NOMO-1 (cell line): ENCODE measurements at regions not wholly inside any gene's neighbourhood (a gene's known extent, or its start where the extent isn't known, plus 50 kb on each side); places are given as distances from the start of the nearest gene placed in this dataset.
"Not testable (repeated sequence)": the region's sequence is repeated elsewhere in the genome, so short reads cannot be mapped to it uniquely, and the experiment has no call there.

Source experiments
- DNase-seq, 2 experiments: peaks; one replicate each; lab custom pipeline; 2025; ENCODE audit not compliant: unreplicated experiment in 2 of 2; lab: John Stamatoyannopoulos, UW

DNA sequence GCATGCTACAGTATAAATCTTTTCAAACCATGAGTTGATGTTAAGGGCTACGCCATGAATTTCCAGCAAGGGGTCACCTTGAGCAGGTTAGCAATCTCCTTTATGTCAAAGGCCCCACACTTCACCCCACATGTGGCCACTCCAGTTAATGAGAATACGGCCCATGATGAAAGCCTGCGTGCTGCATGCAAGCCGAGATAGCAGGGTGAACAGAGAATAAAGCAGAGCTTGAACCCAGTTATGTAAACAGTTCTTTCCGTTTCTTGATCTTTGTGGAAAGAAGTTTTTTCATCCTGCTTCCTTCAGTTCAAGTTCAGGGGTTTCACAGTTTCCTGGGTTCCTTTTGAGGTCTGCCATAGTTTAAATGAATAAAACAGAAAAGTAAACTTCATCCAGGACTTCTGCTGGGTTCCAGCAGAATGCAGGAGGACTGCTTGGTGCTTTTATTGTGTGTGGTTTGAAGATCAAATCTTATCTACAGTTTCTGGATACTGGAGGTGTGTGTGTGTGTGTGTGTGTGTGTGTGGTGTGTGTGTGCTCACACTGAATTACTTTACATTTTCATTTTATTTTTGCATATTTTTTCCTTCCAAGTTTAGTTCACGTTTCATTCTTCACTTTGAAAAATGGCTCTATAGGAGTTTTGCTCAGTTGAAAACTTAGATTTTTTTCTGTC is 87.1 kb downstream of the HMHB1 start:
- DNase-seq, result no peak

DNA sequence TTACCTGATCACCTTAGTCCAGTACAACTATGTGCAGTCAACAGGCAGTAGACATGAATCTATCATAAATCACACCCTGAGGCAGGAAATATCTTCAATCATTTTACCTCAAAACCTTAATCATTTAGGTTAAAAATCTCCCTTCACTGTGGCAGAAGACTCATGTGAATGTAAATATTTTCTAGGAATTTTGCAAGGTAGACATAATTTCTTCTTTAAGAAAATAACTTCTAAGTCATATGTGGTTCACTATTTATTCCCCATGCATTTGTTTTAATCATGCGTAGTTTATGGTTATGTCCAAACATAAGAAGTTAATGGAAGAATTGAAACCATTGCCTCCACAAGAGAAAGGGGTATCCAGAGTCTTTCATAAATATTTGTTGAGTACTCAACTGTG is 97.0 kb downstream of the HMHB1 start:
- DNase-seq, result no peak

DNA sequence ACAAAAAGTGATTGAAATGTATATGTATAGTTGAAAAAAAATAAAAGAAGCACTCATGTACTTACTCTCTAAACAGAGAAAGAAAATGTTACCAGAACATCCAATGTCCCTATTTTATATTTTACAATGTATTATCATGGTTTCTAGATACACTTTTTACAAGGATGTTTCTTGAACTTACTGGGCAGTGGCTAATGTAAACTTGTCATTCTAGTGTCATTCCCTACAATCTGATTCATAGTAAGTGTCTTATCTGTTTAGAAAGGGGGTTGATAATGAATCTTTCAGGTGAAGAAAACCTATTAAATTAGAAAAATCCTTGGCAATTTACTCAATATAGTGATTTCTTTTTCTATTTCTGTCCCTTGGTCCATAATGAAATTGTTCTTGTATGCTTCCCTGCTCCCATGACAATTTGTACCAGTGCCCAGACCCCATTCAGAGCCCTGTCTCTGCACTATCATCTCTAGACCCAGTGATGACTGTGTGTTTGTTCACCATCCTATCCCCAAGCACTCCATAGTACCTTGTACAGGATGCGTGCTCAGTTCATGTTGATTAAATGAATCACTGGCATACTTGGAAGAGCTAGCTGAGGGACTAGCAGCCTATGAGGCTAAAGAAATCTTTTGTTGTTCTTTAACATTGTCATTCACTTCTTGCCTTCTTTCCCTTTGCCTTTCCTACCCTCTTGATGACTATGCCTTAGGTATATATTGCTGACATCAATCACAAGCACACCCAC is 101.2 kb downstream of the HMHB1 start:
- no peak for DNase-seq

DNA sequence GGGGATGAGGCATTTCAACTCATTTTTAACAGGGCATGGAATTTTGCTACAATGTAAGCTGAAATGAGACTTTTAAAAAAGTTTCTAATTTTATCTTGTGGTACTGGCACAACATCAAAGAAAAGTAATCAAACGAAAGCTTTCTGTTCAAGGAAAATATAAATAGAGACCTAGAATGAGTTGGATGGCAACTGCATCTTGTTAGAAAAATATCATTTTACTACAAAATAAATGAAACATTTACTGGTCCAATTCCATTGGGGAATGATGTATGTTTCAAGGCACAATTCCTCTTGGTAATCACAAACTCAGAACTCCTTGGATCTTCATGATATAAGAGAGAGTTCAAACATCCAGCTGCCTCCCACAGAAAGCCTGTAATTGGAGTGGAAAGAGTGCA is 102.8 kb downstream of the HMHB1 start:
- no peak for DNase-seq

DNA sequence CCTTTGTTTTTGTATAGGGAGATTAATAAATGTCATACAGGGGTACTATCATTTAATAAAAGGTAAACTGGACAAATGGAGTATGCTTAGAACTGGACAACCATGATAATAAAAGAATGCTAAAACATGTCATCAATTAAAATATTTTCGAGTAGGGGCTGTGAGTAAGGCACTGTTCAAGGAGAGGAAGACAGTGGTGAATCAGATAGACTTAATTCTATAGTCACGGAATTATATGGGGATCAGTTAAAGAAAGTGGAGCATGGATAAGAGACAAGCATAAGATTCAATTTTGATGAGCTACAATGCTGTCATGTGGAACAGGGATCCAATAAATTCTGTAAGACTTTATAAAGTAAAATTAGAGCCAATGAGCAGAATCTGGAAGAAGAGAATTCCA is 104.5 kb downstream of the HMHB1 start:
- DNase-seq, result no peak

DNA sequence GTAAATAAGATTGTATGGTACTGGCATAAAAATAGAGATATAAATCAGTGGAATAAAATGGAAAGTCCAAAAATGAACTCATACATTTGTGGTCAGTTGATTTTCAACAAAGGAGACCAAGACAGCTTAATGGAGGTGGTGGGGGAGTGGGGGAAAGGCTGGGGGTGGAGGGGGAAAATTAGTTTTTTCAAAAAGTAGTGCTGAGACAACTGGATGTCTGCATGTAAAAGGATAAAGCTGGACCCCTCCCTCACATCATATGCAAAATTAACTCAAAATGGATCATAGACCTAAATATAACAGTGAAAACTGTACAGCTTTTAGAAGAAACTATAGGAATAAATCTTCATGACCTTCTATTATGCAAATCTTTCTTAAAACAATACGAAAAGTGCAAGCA is 107.0 kb downstream of the HMHB1 start:
- DNase-seq, result no peak

DNA sequence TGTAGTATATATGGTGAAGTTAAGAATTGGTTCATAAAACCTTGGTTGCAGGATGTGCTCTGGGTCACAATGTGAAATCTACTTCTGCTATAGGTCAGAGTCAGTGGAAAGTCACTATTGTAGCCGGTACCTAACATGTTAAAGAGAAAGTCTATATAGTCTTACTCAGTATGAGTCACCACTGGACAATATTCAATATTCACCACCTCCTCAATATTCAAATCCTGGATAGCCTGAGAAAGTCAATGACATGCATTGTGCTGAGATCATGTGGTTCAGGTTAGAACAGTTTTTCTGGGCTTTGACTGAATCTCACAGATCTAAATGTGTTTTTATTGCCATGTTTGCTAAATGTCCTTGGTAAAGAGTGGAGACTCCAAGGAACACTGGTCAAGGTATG is 108.8 kb downstream of the HMHB1 start:
- no peak for DNase-seq

DNA sequence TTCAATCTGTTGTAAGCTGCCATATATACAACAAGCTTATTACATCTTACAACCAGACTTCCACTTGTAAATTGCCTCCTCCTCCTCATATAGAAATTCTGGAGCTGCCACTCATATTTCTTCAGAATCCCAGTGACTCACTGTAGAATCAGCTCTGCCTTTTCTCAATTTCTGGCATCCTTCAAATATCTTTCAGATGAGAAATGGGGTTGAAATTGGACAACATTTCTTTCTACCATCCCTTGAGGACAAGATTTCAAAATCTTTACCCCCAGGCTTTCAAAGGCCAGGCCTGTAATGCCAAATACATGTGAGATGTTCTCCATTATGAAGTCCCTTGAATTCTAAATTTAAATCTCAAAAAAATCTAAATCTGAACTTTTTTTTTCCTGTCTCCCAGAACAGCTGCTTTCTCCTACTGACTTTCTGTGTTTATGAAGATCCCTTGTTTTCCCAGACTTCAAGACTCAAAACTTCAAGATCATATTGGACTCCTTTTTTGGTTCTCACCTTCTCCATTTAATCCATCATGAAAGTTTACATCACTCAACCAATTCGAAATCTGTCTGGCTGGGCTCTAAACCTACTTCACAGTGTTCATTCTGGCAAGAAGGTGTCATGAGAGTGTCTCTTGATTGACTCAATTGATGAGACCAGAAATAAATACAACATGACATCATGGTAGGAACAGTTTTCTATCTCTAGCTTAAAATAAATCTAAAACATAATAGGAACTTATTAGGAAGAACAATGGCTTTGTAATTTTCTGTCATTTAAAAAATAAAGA is 109.8 kb downstream of the HMHB1 start:
- no peak for DNase-seq

DNA sequence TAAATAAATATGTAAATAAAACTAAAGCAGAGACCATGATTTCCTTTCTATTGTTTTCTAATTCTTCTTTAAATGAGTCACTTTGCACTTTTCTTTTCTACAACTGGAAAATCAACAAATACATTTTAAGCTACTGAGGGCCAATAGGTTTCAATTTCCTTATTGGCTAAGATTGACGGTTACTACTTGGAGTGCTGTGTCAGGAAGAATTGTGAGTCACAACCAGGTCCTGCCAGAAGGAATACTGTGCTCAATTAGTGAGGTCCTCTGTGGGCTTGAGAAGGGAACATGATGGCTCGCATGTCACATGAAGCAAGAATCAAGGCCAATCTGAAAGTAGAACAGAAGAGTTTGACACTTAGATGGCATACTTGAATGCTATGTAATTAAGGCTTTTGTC is 110.8 kb downstream of the HMHB1 start:
- no peak for DNase-seq

DNA sequence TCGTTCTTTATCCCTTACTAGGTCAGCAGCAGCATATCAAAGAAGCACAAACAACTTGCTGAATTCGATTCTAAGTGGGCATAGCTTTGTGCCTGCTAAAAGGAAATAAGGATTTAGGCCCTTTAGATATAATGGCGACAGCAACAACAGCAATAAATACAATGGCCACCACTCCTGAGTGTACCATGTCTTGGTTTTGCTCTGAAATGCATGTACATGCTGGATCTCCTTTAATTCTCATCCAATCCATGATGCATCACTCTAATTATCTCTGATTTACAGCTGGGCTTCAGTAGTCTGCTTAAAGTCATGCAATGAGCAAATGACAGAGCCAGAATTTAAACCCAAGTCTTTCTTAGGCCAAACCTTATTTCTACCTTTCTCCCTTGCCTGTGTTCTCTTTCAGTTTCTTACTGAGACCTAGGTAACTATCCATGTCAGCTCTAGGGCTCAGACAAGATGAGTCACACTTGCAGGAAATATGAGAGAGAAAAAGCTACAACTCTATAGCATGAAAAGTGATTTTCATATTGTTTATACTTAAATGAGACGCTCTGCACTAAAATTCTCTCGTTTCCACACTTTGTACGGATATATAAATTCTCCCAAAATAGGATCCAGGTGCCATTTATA is 111.8 kb downstream of the HMHB1 start:
- no peak for DNase-seq

DNA sequence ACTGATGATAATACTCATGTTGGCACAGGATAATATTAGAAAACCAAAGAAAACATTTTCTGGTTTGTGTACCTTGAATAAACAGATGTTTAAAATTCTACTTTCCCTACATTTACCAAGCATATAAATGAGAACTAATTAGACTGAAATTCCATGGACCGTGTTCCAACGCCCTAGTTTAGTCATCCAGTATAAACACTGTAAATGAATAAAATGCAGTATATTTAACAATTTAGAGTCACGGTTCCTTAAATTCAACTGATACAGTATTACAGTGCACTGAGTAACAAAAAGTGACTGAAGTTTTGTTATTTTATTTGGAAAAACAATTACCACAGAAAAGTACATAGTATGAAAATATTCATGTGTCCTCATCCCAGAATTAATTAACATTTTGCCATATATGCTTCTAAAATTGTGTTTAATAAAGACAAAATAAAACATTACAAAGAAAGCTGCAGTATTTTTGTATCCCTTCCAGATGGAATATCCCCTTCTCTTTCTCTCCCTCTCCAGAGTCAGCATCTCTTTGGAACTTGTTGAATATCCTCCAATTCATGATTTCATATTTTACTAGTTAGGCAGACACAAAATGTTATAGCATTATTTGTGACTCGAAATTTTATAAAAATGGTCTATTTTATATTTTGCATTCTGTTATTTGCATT is 112.5 kb downstream of the HMHB1 start:
- DNase-seq, result no peak

DNA sequence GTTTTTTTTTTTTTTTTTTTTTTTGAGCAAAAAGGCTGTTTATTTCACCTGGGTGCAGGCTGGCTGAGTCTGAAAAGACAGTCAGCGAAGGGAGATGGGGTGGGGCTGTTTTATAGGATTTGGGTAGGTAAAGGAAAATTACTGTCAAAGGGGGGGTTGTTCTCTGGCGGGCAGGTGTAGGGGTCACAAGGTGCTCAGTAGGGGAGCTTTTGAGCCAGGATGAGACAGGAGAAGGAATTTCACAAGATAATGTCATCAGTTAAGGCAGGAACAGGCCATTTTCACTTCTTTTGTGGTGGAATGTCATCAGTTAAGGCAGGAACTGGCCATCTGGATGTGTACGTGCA is 113.0 kb downstream of the HMHB1 start:
- not testable (repeated sequence) for DNase-seq

DNA sequence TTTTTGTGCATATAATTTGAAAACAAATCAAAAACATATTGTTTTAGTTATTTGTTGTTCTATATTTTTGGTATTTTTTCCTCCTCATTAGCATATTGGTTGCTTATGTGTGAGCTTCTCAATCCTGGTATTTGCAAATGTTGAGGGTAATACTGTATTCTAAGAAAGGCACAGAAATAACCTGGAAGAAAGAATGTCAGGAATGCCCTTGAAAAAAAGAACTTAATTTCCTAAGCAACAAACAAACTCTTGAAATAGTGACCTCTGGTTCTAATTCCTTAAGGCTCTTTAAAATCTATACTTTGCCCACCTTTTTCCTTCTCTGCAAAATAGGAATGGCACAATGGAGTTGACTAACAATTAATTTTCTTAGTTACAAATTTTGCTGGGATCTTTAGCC is 117.5 kb downstream of the HMHB1 start:
- no peak for DNase-seq

DNA sequence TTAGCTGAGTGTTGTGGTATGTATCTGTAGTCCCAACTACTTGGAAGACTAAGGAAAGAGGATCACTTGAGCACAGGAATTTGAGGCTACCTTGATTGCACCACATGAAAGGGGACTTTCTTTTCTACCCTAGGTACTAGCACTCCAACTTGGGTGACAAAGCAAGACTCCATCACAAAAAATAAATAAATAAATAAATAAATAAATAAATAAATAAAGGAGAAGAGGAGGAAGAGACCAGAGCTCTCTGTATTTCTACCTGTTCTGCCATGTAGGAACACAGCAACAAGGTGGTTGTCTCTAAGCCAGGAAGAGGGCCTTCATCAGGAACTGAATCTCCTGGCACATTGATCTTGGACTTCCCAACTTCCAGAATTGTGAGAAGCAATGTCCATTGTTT is 118.6 kb downstream of the HMHB1 start:
- DNase-seq, result no peak

DNA sequence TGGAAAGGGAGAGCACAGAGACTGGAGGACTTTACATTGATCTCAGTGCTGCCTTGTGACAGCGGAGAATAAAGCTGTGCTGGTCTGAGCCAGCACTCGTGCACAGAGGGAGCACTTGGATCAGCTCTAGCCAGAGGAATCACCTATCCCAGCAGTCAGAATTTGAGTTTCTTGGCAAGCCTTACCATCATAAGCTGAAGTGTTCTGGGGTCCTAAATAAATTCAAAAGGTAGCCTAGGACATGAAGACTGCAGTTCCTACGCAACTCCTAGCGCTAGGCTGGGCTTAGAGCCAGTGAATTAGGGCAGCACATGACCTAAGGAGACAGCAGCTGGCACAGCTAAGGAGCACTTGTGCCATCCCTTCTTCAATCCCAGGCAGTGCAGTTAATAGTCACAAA is 119.5 kb downstream of the HMHB1 start:
- no peak for DNase-seq

DNA sequence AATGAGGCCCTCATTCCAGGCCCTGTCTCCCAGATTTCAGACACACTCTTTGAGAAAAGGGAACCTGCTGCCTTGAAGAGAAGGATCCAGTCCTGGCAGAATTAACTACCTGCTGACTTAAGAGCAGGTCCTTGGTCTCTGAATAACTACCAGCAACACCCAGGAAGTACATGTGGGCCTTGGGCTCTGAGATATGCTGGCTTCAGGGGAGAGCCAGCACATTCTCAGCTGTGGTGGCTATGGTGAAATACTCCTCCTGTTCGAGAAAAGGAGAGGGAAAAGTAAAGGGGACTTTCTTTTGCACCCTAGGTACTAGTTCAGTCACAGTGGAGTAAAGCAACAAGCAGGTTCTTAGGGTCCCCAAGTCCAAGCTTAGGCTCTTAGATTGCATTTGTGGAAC is 120.0 kb downstream of the HMHB1 start:
- no peak for DNase-seq

DNA sequence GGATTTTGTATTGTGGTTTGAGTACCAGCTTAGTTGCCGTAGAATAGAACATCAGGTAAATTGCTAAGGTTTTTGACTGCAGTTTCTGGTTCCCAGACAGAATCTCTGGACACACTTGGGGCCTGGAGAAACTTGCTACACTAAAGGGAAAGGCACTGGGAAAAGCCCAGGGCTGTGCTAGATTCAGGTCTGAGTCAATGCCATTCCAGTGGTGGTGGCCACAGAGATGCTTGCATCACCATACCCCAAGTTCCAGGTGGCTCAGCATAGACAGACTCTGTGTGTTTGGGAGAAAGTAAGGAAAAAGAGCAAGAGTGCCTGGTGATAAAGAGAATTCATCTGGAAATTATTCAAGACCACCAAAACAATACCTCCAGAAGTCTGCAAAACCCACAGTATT is 120.6 kb downstream of the HMHB1 start:
- no peak for DNase-seq

DNA sequence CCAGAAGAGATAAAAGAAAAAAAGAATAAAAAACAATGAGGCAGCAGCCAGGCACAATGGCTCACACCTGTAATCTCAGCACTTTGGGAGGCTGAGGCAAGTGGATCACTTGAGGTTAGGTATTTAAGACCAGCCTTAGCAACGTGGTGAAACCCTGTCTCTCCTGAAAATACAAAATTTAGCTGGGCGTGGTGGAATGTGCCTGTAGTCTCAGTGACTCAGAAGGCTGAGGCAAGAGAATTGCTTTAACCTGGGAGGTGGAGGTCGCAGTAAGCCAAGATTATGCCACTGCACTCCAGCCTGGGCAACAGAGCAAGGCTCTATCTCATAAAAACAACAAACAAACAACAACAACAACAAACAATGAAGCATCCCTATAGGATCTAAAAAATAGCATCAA is 121.5 kb downstream of the HMHB1 start:
- DNase-seq, result no peak

DNA sequence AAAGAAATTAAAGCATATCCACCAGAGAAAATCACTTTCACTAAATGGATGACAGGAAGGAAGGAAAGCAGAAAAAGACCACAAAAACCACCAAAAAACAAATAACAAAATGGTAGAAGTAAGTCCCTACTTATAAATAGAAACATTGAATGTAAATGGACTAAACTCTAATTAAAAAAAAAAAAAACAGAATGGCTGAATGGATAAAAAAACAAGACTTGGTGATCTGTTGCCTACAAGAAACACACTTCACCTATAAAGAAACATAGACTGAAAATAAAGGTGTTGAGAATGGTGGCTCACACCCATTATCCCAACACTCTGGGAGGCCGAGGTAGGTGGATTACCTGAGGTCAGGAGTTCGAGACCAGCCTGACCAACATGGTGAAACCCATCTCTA is 122.9 kb downstream of the HMHB1 start:
- no peak for DNase-seq

DNA sequence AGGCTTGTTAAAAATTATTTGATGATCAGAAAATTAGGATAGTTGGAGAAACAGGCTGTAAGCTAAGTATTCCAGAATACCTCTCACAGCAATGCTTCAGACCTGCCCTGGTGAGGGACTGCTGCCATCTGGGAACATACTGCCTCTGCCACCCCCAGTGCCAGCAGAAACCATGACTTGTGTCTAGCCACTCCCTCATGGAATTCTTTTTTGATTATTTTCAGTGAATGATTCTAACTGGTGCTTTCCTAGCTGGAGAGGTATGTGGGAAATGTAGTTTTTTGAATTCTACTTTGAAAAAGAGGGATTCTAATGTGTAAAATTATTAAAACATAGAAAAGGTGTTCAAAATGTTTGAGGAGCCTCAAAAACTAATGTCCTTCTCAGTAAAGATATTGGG is 126.3 kb downstream of the HMHB1 start:
- no peak for DNase-seq

DNA sequence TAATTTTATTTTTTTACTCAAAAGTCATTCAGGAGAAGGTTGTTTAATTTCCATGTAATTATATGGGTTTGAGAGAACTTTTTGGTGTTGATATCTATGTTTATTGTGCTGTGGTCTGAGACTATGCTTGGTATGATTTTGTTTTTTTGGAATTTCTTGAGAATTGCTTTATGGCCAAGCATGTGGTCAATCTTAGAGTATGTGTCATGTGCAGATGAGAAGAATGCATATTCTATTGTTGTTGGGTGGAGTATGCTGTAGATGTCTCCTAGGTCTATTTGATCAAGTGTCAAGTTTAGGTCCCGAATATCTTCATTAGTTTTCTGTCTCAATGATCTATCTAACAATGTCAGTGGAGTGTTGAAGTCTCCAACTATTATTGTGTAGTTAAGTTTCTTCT is 134.9 kb downstream of the HMHB1 start:
- no peak for DNase-seq
